GM21786 (cell line): ENCODE measurements at regions not wholly inside any gene's neighbourhood (a gene's known extent, or its start where the extent isn't known, plus 50 kb on each side); places are given as distances from the start of the nearest gene placed in this dataset.

ENCODE experiments used
- ATAC-seq: cut with Tn5 transposase; IDR thresholded peaks from one replicate; pipeline ENCODE4 v1.9.1; 2021; ENCODE audit not compliant: unreplicated experiment

DNA sequence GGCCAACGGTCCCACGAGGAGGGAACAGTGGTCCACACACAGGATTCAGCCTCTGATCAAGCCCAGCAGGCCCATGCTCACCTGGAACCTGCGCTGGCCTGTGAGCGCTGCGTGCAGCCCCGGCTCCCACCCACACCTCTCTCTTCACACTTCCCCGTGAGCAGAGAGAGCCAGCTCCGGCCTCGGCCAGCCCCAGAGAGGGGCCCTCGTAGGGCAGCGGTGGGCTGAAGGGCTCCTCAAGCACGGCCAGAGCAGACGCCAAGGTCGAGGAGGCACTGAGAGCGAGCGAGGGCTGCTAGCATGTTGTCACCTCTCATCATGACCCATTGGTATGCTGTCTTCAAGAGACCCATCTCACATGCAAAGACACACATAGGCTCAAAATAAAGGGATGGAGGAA lies 83.0 kb upstream of the FMR1 start:
- ATAC-seq, result no peak

DNA sequence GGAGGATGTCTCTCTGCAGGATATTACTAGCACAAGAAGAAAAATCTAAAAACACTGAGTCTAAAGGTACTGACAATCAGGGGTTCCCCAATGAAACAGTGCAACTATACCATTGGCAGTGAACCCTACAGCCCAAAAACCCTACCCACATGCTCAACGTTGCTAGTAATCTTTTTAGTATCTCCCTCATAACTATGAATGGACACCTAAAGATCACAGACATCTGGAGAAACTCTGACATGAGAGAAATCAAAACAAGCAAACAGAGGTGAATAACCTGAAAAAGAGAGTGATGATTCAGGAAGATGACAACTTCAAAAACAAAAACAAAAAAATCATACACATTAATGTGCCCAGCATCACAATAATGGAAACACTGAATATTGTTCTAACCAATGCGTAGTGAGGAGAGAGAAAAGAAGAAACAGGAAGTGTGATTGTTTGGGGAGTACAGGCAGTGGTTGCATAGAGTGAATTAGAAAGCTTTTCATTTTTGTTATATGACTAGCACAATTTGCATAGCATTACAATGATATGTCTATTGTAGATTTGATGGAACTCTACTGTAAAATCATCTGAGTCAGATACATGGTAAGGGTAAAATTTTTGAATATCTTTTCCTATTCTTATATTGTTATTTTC lies 78.9 kb upstream of the FMR1 start:
- peak; percentile 87 for ATAC-seq

DNA sequence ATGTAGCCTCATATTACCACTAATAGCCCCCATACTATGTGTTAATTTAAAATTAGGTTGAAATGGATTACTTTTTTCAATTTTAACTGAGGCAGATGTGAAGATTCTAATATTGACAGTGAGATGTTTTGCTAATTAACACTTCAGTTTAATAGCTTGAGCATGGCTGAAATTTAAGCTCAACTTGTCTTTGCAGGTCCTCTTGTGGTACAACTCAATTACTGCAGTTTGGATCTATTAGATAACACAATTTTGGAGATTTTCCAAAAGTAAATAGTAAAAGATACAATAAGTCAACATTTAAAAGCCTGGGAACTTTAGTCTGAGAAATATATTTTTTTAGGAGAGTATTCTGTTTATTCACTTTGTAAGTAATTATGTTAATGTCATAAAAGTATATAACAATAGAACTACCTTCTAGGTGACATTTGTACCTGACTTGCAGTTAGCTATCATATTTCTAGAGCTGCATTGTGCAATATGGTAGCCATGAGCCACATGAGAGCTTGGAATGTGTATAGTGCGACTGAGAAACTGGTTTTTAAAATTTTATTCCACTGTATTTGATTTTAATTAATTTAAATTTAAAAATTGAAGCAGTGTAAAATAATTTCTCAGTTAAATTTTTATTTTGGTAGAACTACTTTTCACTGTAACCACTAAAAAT lies 73.1 kb upstream of the FMR1 start:
- peak; percentile 45 for ATAC-seq

DNA sequence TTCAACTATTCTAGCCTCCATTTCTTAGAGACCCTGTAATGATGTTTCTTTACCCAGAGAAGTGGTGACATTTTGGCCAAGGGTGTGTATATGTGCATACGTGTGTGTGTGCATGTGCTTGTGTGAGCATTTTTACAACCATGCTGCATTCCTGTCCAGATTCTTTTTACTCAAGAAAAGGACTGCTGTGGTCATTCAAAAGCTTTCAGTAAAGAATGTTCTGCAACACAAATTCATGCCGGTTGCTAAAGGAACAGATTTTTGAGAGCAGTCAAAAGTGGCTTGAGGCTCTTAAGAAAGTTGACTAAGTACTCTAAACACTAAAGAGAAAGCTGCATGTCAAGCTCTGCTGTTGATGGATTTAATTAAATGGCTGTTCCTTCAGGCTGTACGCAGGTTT lies 65.0 kb upstream of the FMR1 start:
- ATAC-seq, result no peak

DNA sequence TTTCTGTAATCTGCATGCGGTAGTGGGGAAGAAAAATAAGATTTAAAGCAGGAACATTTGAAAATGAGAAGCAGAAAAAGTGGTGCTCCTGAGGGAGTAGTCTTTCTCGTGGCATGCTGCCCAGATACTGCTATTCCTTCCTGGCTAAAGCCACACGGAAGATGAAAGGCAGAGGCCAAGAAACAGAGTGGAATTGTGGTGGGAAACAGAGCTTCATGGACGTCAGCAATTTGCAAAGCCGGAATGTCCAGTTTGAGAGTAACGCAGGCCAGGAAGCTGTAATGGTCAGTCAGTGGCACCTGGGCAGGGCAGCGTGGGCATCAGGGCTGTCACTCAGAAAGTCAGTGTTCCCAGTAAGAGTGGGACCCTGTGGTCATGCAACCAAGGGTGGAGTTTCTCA lies 63.7 kb upstream of the FMR1 start:
- ATAC-seq, result no peak

DNA sequence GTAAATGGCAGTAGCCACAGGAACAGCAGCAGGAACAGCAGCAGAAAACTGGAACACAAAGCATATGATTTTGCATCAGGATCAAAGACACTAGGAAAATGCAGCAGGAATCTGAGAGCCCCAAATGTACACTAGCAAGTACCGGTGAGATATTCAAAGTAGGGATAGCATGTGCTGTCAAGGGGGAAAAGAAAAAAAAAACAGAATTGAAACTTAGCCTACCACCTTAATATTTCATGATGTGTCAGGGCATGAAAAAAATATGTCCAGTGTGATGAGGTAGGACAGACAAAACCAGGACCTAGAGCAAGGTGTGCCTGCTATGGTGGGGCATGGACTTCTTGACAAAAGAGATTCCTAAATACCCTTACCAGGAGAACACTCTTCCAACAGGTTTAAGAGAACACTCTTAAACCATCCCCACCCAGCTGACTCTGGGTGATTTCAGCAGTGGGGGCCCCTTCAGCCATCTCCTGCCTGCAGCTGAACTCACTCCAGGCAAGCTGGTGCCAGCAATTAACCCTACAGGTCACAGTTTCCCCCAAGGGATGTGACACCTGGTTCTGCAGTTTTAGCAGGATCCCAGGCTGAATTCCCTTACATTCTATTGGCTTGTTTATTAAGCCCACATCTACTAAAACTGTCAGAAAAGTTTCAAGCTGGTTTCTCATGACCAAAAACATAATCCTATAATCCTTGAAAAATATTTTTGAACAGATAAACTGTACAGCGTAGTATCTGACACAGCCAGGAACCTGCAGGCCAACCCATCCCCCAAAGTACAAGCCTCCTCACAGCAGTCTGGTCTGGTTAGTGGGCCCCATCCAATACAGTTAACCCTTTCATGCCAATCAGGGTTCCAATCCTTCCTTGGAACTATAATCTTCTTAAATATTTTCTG lies 62.9 kb upstream of the FMR1 start:
- no peak for ATAC-seq

DNA sequence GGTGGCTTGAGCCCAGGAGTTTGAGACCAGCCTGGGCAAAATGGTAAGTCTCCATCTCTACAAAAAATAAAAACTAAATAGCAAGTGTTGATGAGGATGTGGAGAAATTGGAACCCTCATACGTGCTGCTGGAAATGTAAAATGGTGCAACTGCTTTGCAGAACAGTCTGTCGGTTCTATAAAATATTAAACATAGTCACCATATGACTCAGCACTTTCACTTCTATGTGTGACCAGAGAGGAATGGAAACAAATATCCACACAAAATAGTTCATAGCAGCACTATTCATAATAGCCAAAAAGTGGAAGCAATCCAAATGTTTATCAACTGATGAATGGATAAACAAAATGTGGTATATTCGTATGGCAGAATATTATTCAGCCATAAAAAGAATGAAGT lies 60.8 kb upstream of the FMR1 start:
- peak; percentile 65 for ATAC-seq

DNA sequence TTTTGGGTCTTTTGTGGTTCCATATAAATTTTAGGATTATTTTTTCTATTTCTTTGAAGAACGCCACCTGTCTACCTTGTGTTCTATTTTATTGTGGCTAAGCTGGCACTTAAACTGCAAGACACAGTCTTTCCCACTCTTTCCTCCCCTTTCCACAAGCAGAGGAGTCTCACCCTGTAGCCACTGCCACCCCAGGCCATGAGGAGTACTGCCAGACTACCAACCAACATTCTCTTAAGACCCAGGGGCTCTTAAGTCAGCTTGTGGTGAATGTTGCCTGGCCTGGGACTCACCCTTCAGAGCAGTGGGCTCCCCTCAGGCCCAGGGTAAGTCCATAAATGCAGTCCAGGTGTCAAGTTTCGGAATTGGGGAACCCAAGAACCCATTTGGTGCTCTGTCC lies 58.0 kb upstream of the FMR1 start:
- ATAC-seq, result no peak

DNA sequence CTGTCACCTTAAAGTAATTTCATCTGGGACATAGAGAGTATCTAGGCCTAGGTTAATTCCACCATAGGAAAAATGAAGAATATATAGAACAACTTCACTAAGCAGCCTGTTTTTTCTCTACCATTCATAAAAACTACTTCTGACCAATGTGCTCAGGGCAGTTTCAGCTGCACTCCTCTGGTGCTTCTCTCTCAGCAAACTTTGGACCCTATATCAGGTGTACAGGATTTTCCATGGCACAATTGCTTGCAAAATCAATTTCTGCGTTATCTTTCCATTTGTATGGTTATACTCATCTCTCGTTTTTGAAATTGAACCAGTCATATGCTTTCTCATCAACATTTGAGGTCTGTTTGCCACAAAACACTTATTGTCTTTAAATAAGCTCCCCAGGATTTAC lies 52.1 kb upstream of the FMR1 start:
- ATAC-seq, result no peak
